NB4 (cell line): ENCODE measurements at regions not wholly inside any gene's neighbourhood (a gene's known extent, or its start where the extent isn't known, plus 50 kb on each side); places are given as distances from the start of the nearest gene placed in this dataset.
"Not testable (repeated sequence)": the region's sequence is repeated elsewhere in the genome, so short reads cannot be mapped to it uniquely, and the experiment has no call there.

Experiments
- CTCF ChIP-seq: IDR thresholded peaks from one replicate; pipeline ENCODE4 v1.5.1; 2012; ENCODE audit warnings: low read depth, low read length
- MAX ChIP-seq: IDR thresholded peaks from 2 replicates; pipeline ENCODE4 v1.6.1; 2011; ENCODE audit warnings: low read depth, low read length

- TF ChIP-seq CTCF, MAX: not testable (repeated sequence)
These were observed 115.3 kb downstream of the OR4C45 start for GRCh38 chr11:50147946-50148345.
